Kidney (tissue), 13 donors: ENCODE measurements at regions not wholly inside any gene's neighbourhood (a gene's known extent, or its start where the extent isn't known, plus 50 kb on each side); places are given as distances from the start of the nearest gene placed in this dataset.

Source experiments
- DNase-seq, 5 donors: peaks; one replicate each; pipeline ENCODE4 v3.0.0-alpha.2; 2013 to 2020
- FAIRE-seq: peaks from 2 replicates; lab custom pipeline; 2012; peaks lifted over from hg19 to GRCh38; lab: Jason Lieb, UNC
- H3K27ac ChIP-seq, 2 donors: one replicate each; pipeline ENCODE4 v1.7.0; 2013; ENCODE audit warnings: low read depth in 2 of 2, low read length in 2 of 2, inconsistent platforms in 1 of 2
- H3K27me3 ChIP-seq: one replicate; pipeline ENCODE4 v1.7.1; 2013; ENCODE audit warnings: low read length, inconsistent platforms; ENCODE audit not compliant: control insufficient read depth, insufficient read depth
- H3K36me3 ChIP-seq, 3 donors: one replicate each; pipeline versions ENCODE4 v1.7.0 to v1.7.1; 2013; ENCODE audit warnings: low read length in 3 of 3, control low read depth in 1 of 3, inconsistent platforms in 1 of 3; ENCODE audit not compliant: insufficient read depth in 3 of 3, control insufficient read depth in 2 of 3
- H3K4me1 ChIP-seq, 3 donors: one replicate each; pipeline versions ENCODE4 v1.7.0 to v1.7.1; 2013; ENCODE audit warnings: low read length in 3 of 3, inconsistent platforms in 1 of 3, low read depth in 1 of 3; ENCODE audit not compliant: control insufficient read depth in 2 of 3, insufficient read depth in 2 of 3
- H3K4me3 ChIP-seq, 3 donors: one replicate each; pipeline versions ENCODE4 v1.7.0 to v1.8.1; 2013; ENCODE audit warnings: low read length in 3 of 3, control low read depth in 1 of 3, inconsistent platforms in 1 of 3
- H3K9ac ChIP-seq, 3 donors: one replicate each; pipeline versions ENCODE4 v1.7.0 to v1.7.1; 2013; ENCODE audit warnings: low read length in 3 of 3, control low read depth in 1 of 3, inconsistent platforms in 1 of 3
- H3K9me3 ChIP-seq, 3 donors: one replicate each; pipeline versions ENCODE4 v1.7.0 to v1.7.1; 2013; ENCODE audit warnings: low read length in 3 of 3, control low read depth in 1 of 3, inconsistent platforms in 1 of 3; ENCODE audit not compliant: control insufficient read depth in 2 of 3, insufficient read depth in 1 of 3
- intact Hi-C: fragments of 100-400 bp; cut with DNase I; formaldehyde crosslinking; loops from one replicate; pipeline ENCODE4 v1.11.1; 2022
- TF ChIP-seq, protein P1 (sequence below): IDR thresholded peaks from 3 replicates; pipeline ENCODE4 v1.5.1; 2012; ENCODE audit warnings: mild to moderate bottlenecking, moderate library complexity, borderline replicate concordance; ENCODE audit not compliant: insufficient read depth; ENCODE audit errors: extremely low read depth
- donor health status: control.
- donor health status: control.
- donor health status: control.
- donor health status: control.
- donor health status: control.
- donor health status: DM: yes; HTN: yes; CAD: no.
- donor health status: Normal renal cell carcinoma (clear cell type).

DNA sequence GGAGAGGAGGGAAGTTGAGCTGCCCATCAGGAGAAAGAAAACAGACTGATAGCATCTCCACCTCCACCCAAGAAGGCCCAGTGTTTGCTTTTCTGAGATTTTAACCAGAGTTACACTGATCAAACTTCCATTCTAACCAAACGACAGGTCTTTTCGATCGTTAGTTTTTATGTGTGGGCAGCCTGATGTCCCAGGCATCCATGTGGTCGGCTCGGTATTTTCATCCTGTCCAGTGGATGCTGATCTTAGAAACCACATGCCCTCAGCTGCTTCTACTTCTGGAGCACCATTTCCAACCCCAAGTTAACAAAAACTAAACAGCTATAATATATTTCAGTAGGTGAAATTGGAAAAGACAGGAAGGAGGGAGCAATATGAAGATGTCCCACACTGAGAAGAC is 536.8 kb upstream of the JAG1 start:
- Histone ChIP-seq H3K9me3 (no peaks in the 10 kb centered on the region), H3K4me1 (peaks cover 0 to 4% (median under 1%) of the 10 kb centered on the region in 3 donors), H3K27me3 (no peaks in the 10 kb centered on the region), H3K4me3 (no peak overlapping the region), H3K9ac (no peak overlapping the region), H3K36me3 (no peaks in the 10 kb centered on the region), H3K27ac (no peak overlapping the region)
- no peak for FAIRE-seq
- TF ChIP-seq, protein P1, sequence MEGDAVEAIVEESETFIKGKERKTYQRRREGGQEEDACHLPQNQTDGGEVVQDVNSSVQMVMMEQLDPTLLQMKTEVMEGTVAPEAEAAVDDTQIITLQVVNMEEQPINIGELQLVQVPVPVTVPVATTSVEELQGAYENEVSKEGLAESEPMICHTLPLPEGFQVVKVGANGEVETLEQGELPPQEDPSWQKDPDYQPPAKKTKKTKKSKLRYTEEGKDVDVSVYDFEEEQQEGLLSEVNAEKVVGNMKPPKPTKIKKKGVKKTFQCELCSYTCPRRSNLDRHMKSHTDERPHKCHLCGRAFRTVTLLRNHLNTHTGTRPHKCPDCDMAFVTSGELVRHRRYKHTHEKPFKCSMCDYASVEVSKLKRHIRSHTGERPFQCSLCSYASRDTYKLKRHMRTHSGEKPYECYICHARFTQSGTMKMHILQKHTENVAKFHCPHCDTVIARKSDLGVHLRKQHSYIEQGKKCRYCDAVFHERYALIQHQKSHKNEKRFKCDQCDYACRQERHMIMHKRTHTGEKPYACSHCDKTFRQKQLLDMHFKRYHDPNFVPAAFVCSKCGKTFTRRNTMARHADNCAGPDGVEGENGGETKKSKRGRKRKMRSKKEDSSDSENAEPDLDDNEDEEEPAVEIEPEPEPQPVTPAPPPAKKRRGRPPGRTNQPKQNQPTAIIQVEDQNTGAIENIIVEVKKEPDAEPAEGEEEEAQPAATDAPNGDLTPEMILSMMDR: no peak
- DNase-seq: no peak
- intact Hi-C loops: no loop called here

GRCh38 chr20:11212272-11212671 is 538.5 kb upstream of the JAG1 start:
- intact Hi-C loops: no loop called here
- Histone ChIP-seq H3K9me3 (no peaks in the 10 kb centered on the region), H3K27me3 (no peaks in the 10 kb centered on the region), H3K4me1 (peaks cover 0 to 7% (median 4%) of the 10 kb centered on the region in 3 donors), H3K4me3 (no peak overlapping the region), H3K36me3 (no peaks in the 10 kb centered on the region), H3K27ac (no peak overlapping the region), H3K9ac (no peak overlapping the region)
- FAIRE-seq: no peak
- TF ChIP-seq, protein P1: no peak
- DNase-seq: no peak

- no peak for FAIRE-seq
- intact Hi-C loops: no loop called here
These were observed 539.1 kb upstream of the JAG1 start for GRCh38 chr20:11212902-11213301.

More at GRCh38 chr20:11212902-11213301, 539.1 kb upstream of the JAG1 start:
- TF ChIP-seq, protein P1: no peak
- Histone ChIP-seq H3K4me1 (peaks cover 0 to 7% (median 6%) of the 10 kb centered on the region in 3 donors), H3K9ac (no peak overlapping the region), H3K9me3 (no peaks in the 10 kb centered on the region), H3K4me3 (no peak overlapping the region), H3K27me3 (no peaks in the 10 kb centered on the region), H3K27ac (no peak overlapping the region), H3K36me3 (no peaks in the 10 kb centered on the region)
- peak in 2 of 5 donors; percentile 52 to 57 for DNase-seq
